Osteocyte (in vitro differentiated cells): ENCODE measurements at regions not wholly inside any gene's neighbourhood (a gene's known extent, or its start where the extent isn't known, plus 50 kb on each side); places are given as distances from the start of the nearest gene placed in this dataset.

Experiments used
- DNase-seq: peaks from one replicate; pipeline ENCODE4 v3.0.0; 2021; ENCODE audit warnings: mixed read lengths; ENCODE audit not compliant: unreplicated experiment; ENCODE audit errors: extremely low spot score
- H3K27ac Mint-ChIP-seq: one replicate; pipeline ENCODE4 v1.8.0; 2021; ENCODE audit warnings: mild to moderate bottlenecking, mixed read lengths; ENCODE audit not compliant: unreplicated experiment
- H3K27me3 Mint-ChIP-seq: one replicate; pipeline ENCODE4 v1.8.0; 2021; ENCODE audit warnings: mixed read lengths; ENCODE audit not compliant: unreplicated experiment
- H3K36me3 Mint-ChIP-seq: one replicate; pipeline ENCODE4 v1.8.0; 2021; ENCODE audit warnings: mixed read lengths; ENCODE audit not compliant: unreplicated experiment
- H3K4me1 Mint-ChIP-seq: one replicate; pipeline ENCODE4 v1.8.0; 2021; ENCODE audit warnings: mixed read lengths; ENCODE audit not compliant: unreplicated experiment
- H3K4me3 Mint-ChIP-seq: one replicate; pipeline ENCODE4 v1.8.0; 2021; ENCODE audit warnings: mild to moderate bottlenecking, moderate library complexity, mixed read lengths; ENCODE audit not compliant: unreplicated experiment
- H3K9me3 Mint-ChIP-seq: one replicate; pipeline ENCODE4 v1.8.0; 2021; ENCODE audit warnings: mixed read lengths; ENCODE audit not compliant: unreplicated experiment
- CTCF ChIP-seq: fragments of 200-600 bp; sonication (generic); IDR thresholded peaks from 2 replicates; pipeline ENCODE4 v1.5.0; 2021; ENCODE audit warnings: antibody characterized with exemption, mild to moderate bottlenecking, moderate library complexity

- Mint-ChIP-seq H3K27me3 (no peaks in the 10 kb centered on the region), H3K27ac (no peak overlapping the region), H3K4me3 (no peak overlapping the region), H3K9me3 (peaks cover 42% of the 10 kb centered on the region), H3K36me3 (peaks cover 8% of the 10 kb centered on the region), H3K4me1 (peaks cover 5% of the 10 kb centered on the region)
- TF ChIP-seq CTCF: no peak
- DNase-seq: no peak
These were observed 720.3 kb downstream of the RNF144B start for GRCh38 chr6:19107468-19107867.

GRCh38 chr6:19121521-19121920 is 715.6 kb upstream of the ID4 start:
- TF ChIP-seq CTCF: no peak
- Mint-ChIP-seq H3K27ac (no peak overlapping the region), H3K9me3 (peaks cover 26% of the 10 kb centered on the region), H3K36me3 (peaks cover 5% of the 10 kb centered on the region), H3K27me3 (no peaks in the 10 kb centered on the region), H3K4me1 (no peaks in the 10 kb centered on the region), H3K4me3 (no peak overlapping the region)
- no peak for DNase-seq

GRCh38 chr6:19127081-19127480 is 710.1 kb upstream of the ID4 start:
- H3K9me3 Mint-ChIP-seq: peaks cover 6% of the 10 kb centered on the region
- no peak for DNase-seq
- no peak overlapping the region for H3K4me3 Mint-ChIP-seq
- H3K27me3 Mint-ChIP-seq: no peaks in the 10 kb centered on the region
- H3K36me3 Mint-ChIP-seq: no peaks in the 10 kb centered on the region
- H3K27ac Mint-ChIP-seq: no peak overlapping the region
- no peak for TF ChIP-seq CTCF
- H3K4me1 Mint-ChIP-seq: no peaks in the 10 kb centered on the region

- Mint-ChIP-seq H3K27me3 (no peaks in the 10 kb centered on the region), H3K36me3 (no peaks in the 10 kb centered on the region), H3K4me3 (no peak overlapping the region), H3K27ac (no peak overlapping the region), H3K4me1 (no peaks in the 10 kb centered on the region), H3K9me3 (no peaks in the 10 kb centered on the region)
- no peak for TF ChIP-seq CTCF
- DNase-seq: no peak
These were observed 708.5 kb upstream of the ID4 start for GRCh38 chr6:19128701-19129100.

GRCh38 chr6:19135706-19136105 is 701.5 kb upstream of the ID4 start:
- Mint-ChIP-seq H3K4me1 (no peaks in the 10 kb centered on the region), H3K27me3 (no peaks in the 10 kb centered on the region), H3K36me3 (no peaks in the 10 kb centered on the region), H3K4me3 (no peak overlapping the region), H3K27ac (no peak overlapping the region), H3K9me3 (no peaks in the 10 kb centered on the region)
- no peak for TF ChIP-seq CTCF
- no peak for DNase-seq
